ENCODE measurements at regions not wholly inside any gene's neighbourhood (a gene's known extent, or its start where the extent isn't known, plus 50 kb on each side); places are given as distances from the start of the nearest gene placed in this dataset.

DNA sequence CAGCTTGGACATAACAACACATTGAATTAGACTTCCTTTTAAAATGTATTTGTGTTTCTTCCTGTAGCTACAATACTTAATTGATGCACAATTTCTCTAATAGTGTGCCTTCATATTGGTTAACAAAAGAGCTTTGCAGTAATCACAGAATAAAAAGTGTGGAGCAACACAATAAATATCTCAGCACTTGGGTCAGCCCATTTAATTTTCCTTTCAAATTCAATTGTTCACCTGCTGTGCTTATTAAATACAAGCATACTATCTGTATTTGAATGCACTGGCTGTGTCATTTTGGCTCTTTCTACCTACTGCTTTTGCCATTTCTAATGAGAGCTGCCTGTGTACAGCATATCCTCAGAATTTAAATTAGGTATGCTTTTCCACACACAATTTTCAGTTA is 1641.3 kb upstream of the SLC39A10 start:
- Histone ChIP-seq H3K4me2 (ENCODE audit: low read length) (no peak overlapping the region), H3K27me3 (ENCODE audit: insufficient read depth, low read length) (no peaks in the 10 kb centered on the region), H4K20me1 (ENCODE audit: insufficient read depth) (no peaks in the 10 kb centered on the region), H3K79me2 (ENCODE audit: insufficient read depth, low read length) (no peaks in the 10 kb centered on the region), H3K9ac (ENCODE audit: low read length) (no peak overlapping the region), H3K9me3 (ENCODE audit: control insufficient read depth in 1 of 2, insufficient read depth in 1 of 2, low read depth in 1 of 2, low read length in 2 of 2) (no peaks in the 10 kb centered on the region), H3K4me1 (ENCODE audit: control insufficient read depth in 1 of 2, insufficient read depth in 2 of 2, low read length in 2 of 2) (no peaks in the 10 kb centered on the region), H2AFZ (ENCODE audit: low read depth, low read length, poor library complexity, severe bottlenecking) (no peak overlapping the region), H3K36me3 (ENCODE audit: control insufficient read depth in 1 of 2, insufficient read depth in 2 of 2, low read length in 2 of 2) (no peaks in the 10 kb centered on the region), H3K4me3 (replicated peaks in 1 of 2; ENCODE audit: low read depth in 1 of 2, low read length in 2 of 2) (no peak overlapping the region), H3K9me2 (ENCODE audit: insufficient read depth) (no peaks in the 10 kb centered on the region), H3K27ac (ENCODE audit: low read depth, low read length) (no peak overlapping the region)
- ChIA-PET RAD21 (ENCODE audit: low non-redundant PET in 1 of 2, low total read pairs in 2 of 2, uncharacterized antibody in 2 of 2, unreplicated experiment in 2 of 2) (no interaction called here), CTCF (interaction anchor here (1.0 kb wide), 1 partner anchor 53 kb away, joined by 3 read pairs; no protein-coding TSS in a partner anchor), POLR2A (no interaction called here)
- intact Hi-C loops (cut with micrococcal nuclease) = no loop called here
- no peak for DNase-seq (ENCODE audit: low read depth, low spot score)
- ATAC-seq = no peak
- TF ChIP-seq, protein P1, sequence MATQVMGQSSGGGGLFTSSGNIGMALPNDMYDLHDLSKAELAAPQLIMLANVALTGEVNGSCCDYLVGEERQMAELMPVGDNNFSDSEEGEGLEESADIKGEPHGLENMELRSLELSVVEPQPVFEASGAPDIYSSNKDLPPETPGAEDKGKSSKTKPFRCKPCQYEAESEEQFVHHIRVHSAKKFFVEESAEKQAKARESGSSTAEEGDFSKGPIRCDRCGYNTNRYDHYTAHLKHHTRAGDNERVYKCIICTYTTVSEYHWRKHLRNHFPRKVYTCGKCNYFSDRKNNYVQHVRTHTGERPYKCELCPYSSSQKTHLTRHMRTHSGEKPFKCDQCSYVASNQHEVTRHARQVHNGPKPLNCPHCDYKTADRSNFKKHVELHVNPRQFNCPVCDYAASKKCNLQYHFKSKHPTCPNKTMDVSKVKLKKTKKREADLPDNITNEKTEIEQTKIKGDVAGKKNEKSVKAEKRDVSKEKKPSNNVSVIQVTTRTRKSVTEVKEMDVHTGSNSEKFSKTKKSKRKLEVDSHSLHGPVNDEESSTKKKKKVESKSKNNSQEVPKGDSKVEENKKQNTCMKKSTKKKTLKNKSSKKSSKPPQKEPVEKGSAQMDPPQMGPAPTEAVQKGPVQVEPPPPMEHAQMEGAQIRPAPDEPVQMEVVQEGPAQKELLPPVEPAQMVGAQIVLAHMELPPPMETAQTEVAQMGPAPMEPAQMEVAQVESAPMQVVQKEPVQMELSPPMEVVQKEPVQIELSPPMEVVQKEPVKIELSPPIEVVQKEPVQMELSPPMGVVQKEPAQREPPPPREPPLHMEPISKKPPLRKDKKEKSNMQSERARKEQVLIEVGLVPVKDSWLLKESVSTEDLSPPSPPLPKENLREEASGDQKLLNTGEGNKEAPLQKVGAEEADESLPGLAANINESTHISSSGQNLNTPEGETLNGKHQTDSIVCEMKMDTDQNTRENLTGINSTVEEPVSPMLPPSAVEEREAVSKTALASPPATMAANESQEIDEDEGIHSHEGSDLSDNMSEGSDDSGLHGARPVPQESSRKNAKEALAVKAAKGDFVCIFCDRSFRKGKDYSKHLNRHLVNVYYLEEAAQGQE (IDR thresholded peaks at IDR 0.05; ENCODE audit: low read depth) = no peak
- TF ChIP-seq, protein P2, sequence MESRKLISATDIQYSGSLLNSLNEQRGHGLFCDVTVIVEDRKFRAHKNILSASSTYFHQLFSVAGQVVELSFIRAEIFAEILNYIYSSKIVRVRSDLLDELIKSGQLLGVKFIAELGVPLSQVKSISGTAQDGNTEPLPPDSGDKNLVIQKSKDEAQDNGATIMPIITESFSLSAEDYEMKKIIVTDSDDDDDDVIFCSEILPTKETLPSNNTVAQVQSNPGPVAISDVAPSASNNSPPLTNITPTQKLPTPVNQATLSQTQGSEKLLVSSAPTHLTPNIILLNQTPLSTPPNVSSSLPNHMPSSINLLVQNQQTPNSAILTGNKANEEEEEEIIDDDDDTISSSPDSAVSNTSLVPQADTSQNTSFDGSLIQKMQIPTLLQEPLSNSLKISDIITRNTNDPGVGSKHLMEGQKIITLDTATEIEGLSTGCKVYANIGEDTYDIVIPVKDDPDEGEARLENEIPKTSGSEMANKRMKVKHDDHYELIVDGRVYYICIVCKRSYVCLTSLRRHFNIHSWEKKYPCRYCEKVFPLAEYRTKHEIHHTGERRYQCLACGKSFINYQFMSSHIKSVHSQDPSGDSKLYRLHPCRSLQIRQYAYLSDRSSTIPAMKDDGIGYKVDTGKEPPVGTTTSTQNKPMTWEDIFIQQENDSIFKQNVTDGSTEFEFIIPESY (IDR thresholded peaks at IDR 0.05; ENCODE audit: extremely low read depth, insufficient replicate concordance, low read length) = no peak
- TF ChIP-seq EGR1 (IDR thresholded peaks at IDR 0.05; ENCODE audit: low read depth) (no peak), POLR2AphosphoS5 (IDR thresholded peaks at IDR 0.05; ENCODE audit: low read depth, low read length) (no peak), SIN3A (IDR thresholded peaks at IDR 0.05; ENCODE audit: low read depth) (no peak)
- TF ChIP-seq, protein P3, sequence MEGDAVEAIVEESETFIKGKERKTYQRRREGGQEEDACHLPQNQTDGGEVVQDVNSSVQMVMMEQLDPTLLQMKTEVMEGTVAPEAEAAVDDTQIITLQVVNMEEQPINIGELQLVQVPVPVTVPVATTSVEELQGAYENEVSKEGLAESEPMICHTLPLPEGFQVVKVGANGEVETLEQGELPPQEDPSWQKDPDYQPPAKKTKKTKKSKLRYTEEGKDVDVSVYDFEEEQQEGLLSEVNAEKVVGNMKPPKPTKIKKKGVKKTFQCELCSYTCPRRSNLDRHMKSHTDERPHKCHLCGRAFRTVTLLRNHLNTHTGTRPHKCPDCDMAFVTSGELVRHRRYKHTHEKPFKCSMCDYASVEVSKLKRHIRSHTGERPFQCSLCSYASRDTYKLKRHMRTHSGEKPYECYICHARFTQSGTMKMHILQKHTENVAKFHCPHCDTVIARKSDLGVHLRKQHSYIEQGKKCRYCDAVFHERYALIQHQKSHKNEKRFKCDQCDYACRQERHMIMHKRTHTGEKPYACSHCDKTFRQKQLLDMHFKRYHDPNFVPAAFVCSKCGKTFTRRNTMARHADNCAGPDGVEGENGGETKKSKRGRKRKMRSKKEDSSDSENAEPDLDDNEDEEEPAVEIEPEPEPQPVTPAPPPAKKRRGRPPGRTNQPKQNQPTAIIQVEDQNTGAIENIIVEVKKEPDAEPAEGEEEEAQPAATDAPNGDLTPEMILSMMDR (IDR thresholded peaks at IDR 0.05 in 2 of 3, conservative IDR thresholded peaks at IDR 0.05 in 1 of 3; ENCODE audit: borderline replicate concordance in 1 of 3, insufficient read depth in 1 of 3, low read depth in 2 of 3, low read length in 2 of 3) = no peak
- no TSS peak for BruUV-seq (replicated peaks)

All from HCT116 (cell line).